HS-5 (cell line): ENCODE measurements at regions not wholly inside any gene's neighbourhood (a gene's known extent, or its start where the extent isn't known, plus 50 kb on each side); places are given as distances from the start of the nearest gene placed in this dataset.

Experiments
- DNase-seq: peaks from one replicate; pipeline ENCODE4 v3.0.0-alpha.2; 2012; ENCODE audit warnings: low read depth

- no peak for DNase-seq
These were observed 408.4 kb upstream of the EPHA7 start for GRCh38 chr6:93827728-93828127.

- no peak for DNase-seq
These were observed 406.6 kb upstream of the EPHA7 start for GRCh38 chr6:93825950-93826349.

GRCh38 chr6:93823489-93823888, 404.1 kb upstream of the EPHA7 start:
- DNase-seq, result no peak

GRCh38 chr6:93822434-93823265, 403.3 kb upstream of the EPHA7 start:
- no peak for DNase-seq

- no peak for DNase-seq
These were observed 402.6 kb upstream of the EPHA7 start for GRCh38 chr6:93821953-93822352.

GRCh38 chr6:93820465-93821082, 401.2 kb upstream of the EPHA7 start:
- DNase-seq, result no peak

GRCh38 chr6:93819189-93819588, 399.8 kb upstream of the EPHA7 start:
- no peak for DNase-seq

- DNase-seq, result no peak
These were observed 398.6 kb upstream of the EPHA7 start for GRCh38 chr6:93817937-93818336.

- DNase-seq, result no peak
These were observed 387.3 kb upstream of the EPHA7 start for GRCh38 chr6:93806409-93807270.

GRCh38 chr6:93801101-93801847, 381.9 kb upstream of the EPHA7 start:
- DNase-seq, result no peak

- DNase-seq, result no peak
These were observed 379.9 kb upstream of the EPHA7 start for GRCh38 chr6:93799226-93799625.

GRCh38 chr6:93794166-93794565, 374.8 kb upstream of the EPHA7 start:
- no peak for DNase-seq

- no peak for DNase-seq
These were observed 373.4 kb upstream of the EPHA7 start for GRCh38 chr6:93792746-93793145.

GRCh38 chr6:93790981-93791380, 371.6 kb upstream of the EPHA7 start:
- no peak for DNase-seq

- no peak for DNase-seq
These were observed 370.2 kb upstream of the EPHA7 start for GRCh38 chr6:93789532-93789931.

- DNase-seq, result no peak
These were observed 368.5 kb upstream of the EPHA7 start for GRCh38 chr6:93787841-93788240.

- DNase-seq, result no peak
These were observed 367.3 kb upstream of the EPHA7 start for GRCh38 chr6:93786474-93787330.

GRCh38 chr6:93785694-93786030, 366.3 kb upstream of the EPHA7 start:
- DNase-seq, result no peak

- peak; percentile 88 for DNase-seq
These were observed 365.7 kb upstream of the EPHA7 start for GRCh38 chr6:93784794-93785693.
